ENCODE measurements at regions not wholly inside any gene's neighbourhood (a gene's known extent, or its start where the extent isn't known, plus 50 kb on each side); places are given as distances from the start of the nearest gene placed in this dataset.
"Not testable (repeated sequence)": the region's sequence is repeated elsewhere in the genome, so short reads cannot be mapped to it uniquely, and the experiment has no call there.

- Mint-ChIP-seq H3K27me3 (ENCODE audit: insufficient read depth) (peaks cover 2% of the 10 kb centered on the region), H3K9me3 (no peaks in the 10 kb centered on the region), H3K4me1 (ENCODE audit: low read depth) (no peaks in the 10 kb centered on the region), H3K36me3 (ENCODE audit: low read depth) (no peaks in the 10 kb centered on the region), H3K4me3 (no peak overlapping the region), H3K27ac (no peak overlapping the region)
- DNase-seq (ENCODE audit: low spot score), result no peak
- intact Hi-C loops (cut with micrococcal nuclease), result no loop called here
Observed at GRCh38 chr2:122080316-122080715, 324.9 kb downstream of the TSN start.

GRCh38 chr2:122080871-122081270 is 325.4 kb downstream of the TSN start:
- intact Hi-C loops (cut with micrococcal nuclease), result no loop called here
- no peak for DNase-seq (ENCODE audit: low spot score)
- Mint-ChIP-seq H3K27me3 (ENCODE audit: insufficient read depth) (peaks cover 2% of the 10 kb centered on the region), H3K27ac (no peak overlapping the region), H3K4me1 (ENCODE audit: low read depth) (no peaks in the 10 kb centered on the region), H3K9me3 (no peaks in the 10 kb centered on the region), H3K4me3 (no peak overlapping the region), H3K36me3 (ENCODE audit: low read depth) (no peaks in the 10 kb centered on the region)

- no peak overlapping the region for H3K27ac Mint-ChIP-seq
- no peak for DNase-seq (ENCODE audit: low spot score)
- H3K36me3 Mint-ChIP-seq (ENCODE audit: low read depth), result no peaks in the 10 kb centered on the region
- H3K9me3 Mint-ChIP-seq, result no peaks in the 10 kb centered on the region
- H3K27me3 Mint-ChIP-seq (ENCODE audit: insufficient read depth), result peaks cover 2% of the 10 kb centered on the region
- no peak overlapping the region for H3K4me3 Mint-ChIP-seq
- no peaks in the 10 kb centered on the region for H3K4me1 Mint-ChIP-seq (ENCODE audit: low read depth)
- intact Hi-C loops (cut with micrococcal nuclease), result no loop called here
Observed at GRCh38 chr2:122081751-122082150, 326.3 kb downstream of the TSN start.

GRCh38 chr2:122083256-122084048 is 328.0 kb downstream of the TSN start:
- no peak overlapping the region for H3K4me3 Mint-ChIP-seq
- H3K4me1 Mint-ChIP-seq (ENCODE audit: low read depth), result no peaks in the 10 kb centered on the region
- H3K27me3 Mint-ChIP-seq (ENCODE audit: insufficient read depth), result peaks cover 2% of the 10 kb centered on the region
- no peak for DNase-seq (ENCODE audit: low spot score)
- intact Hi-C loops (cut with micrococcal nuclease), result no loop called here
- no peaks in the 10 kb centered on the region for H3K36me3 Mint-ChIP-seq (ENCODE audit: low read depth)
- no peak overlapping the region for H3K27ac Mint-ChIP-seq
- H3K9me3 Mint-ChIP-seq, result no peaks in the 10 kb centered on the region

- H3K4me1 Mint-ChIP-seq (ENCODE audit: low read depth); H3K36me3 Mint-ChIP-seq (ENCODE audit: low read depth); H3K27ac Mint-ChIP-seq; H3K4me3 Mint-ChIP-seq; H3K9me3 Mint-ChIP-seq; H3K27me3 Mint-ChIP-seq (ENCODE audit: insufficient read depth); DNase-seq (ENCODE audit: low spot score); intact Hi-C loops (cut with micrococcal nuclease): not testable (repeated sequence)
Observed at GRCh38 chr2:122085672-122086071, 330.2 kb downstream of the TSN start.

GRCh38 chr2:122094557-122094956 is 339.1 kb downstream of the TSN start:
- Mint-ChIP-seq H3K36me3 (ENCODE audit: low read depth) (no peaks in the 10 kb centered on the region), H3K9me3 (no peaks in the 10 kb centered on the region), H3K4me3 (no peak overlapping the region), H3K4me1 (ENCODE audit: low read depth) (no peaks in the 10 kb centered on the region), H3K27me3 (ENCODE audit: insufficient read depth) (no peaks in the 10 kb centered on the region), H3K27ac (no peak overlapping the region)
- intact Hi-C loops (cut with micrococcal nuclease), result no loop called here
- DNase-seq (ENCODE audit: low spot score), result no peak

- DNase-seq (ENCODE audit: low spot score), result no peak
- intact Hi-C loops (cut with micrococcal nuclease), result no loop called here
- no peaks in the 10 kb centered on the region for H3K27me3 Mint-ChIP-seq (ENCODE audit: insufficient read depth)
- H3K4me3 Mint-ChIP-seq, result no peak overlapping the region
- no peak overlapping the region for H3K27ac Mint-ChIP-seq
- no peaks in the 10 kb centered on the region for H3K9me3 Mint-ChIP-seq
- H3K4me1 Mint-ChIP-seq (ENCODE audit: low read depth), result no peaks in the 10 kb centered on the region
- H3K36me3 Mint-ChIP-seq (ENCODE audit: low read depth), result no peaks in the 10 kb centered on the region
Observed at GRCh38 chr2:122096761-122097160, 341.3 kb downstream of the TSN start.

- no peaks in the 10 kb centered on the region for H3K9me3 Mint-ChIP-seq
- no peaks in the 10 kb centered on the region for H3K4me1 Mint-ChIP-seq (ENCODE audit: low read depth)
- intact Hi-C loops (cut with micrococcal nuclease), result no loop called here
- H3K27me3 Mint-ChIP-seq (ENCODE audit: insufficient read depth), result no peaks in the 10 kb centered on the region
- H3K27ac Mint-ChIP-seq, result no peak overlapping the region
- DNase-seq (ENCODE audit: low spot score), result no peak
- H3K36me3 Mint-ChIP-seq (ENCODE audit: low read depth), result no peaks in the 10 kb centered on the region
- no peak overlapping the region for H3K4me3 Mint-ChIP-seq
Observed at GRCh38 chr2:122098306-122098705, 342.9 kb downstream of the TSN start.

GRCh38 chr2:122100346-122100745 is 344.9 kb downstream of the TSN start:
- intact Hi-C loops (cut with micrococcal nuclease), result no loop called here
- Mint-ChIP-seq H3K9me3 (no peaks in the 10 kb centered on the region), H3K27me3 (ENCODE audit: insufficient read depth) (no peaks in the 10 kb centered on the region), H3K36me3 (ENCODE audit: low read depth) (no peaks in the 10 kb centered on the region), H3K4me3 (no peak overlapping the region), H3K27ac (no peak overlapping the region), H3K4me1 (ENCODE audit: low read depth) (no peaks in the 10 kb centered on the region)
- no peak for DNase-seq (ENCODE audit: low spot score)

GRCh38 chr2:122100756-122101155 is 345.3 kb downstream of the TSN start:
- H3K9me3 Mint-ChIP-seq, result no peaks in the 10 kb centered on the region
- H3K27me3 Mint-ChIP-seq (ENCODE audit: insufficient read depth), result no peaks in the 10 kb centered on the region
- no peak overlapping the region for H3K4me3 Mint-ChIP-seq
- H3K4me1 Mint-ChIP-seq (ENCODE audit: low read depth), result no peaks in the 10 kb centered on the region
- intact Hi-C loops (cut with micrococcal nuclease), result no loop called here
- no peak for DNase-seq (ENCODE audit: low spot score)
- H3K36me3 Mint-ChIP-seq (ENCODE audit: low read depth), result no peaks in the 10 kb centered on the region
- no peak overlapping the region for H3K27ac Mint-ChIP-seq

- no peaks in the 10 kb centered on the region for H3K27me3 Mint-ChIP-seq (ENCODE audit: insufficient read depth)
- H3K4me3 Mint-ChIP-seq, result no peak overlapping the region
- H3K4me1 Mint-ChIP-seq (ENCODE audit: low read depth), result no peaks in the 10 kb centered on the region
- H3K36me3 Mint-ChIP-seq (ENCODE audit: low read depth), result no peaks in the 10 kb centered on the region
- DNase-seq (ENCODE audit: low spot score), result no peak
- intact Hi-C loops (cut with micrococcal nuclease), result no loop called here
- no peaks in the 10 kb centered on the region for H3K9me3 Mint-ChIP-seq
- no peak overlapping the region for H3K27ac Mint-ChIP-seq
Observed at GRCh38 chr2:122101319-122101718, 345.9 kb downstream of the TSN start.

- Mint-ChIP-seq H3K36me3 (ENCODE audit: low read depth) (no peaks in the 10 kb centered on the region), H3K4me1 (ENCODE audit: low read depth) (no peaks in the 10 kb centered on the region), H3K4me3 (no peak overlapping the region), H3K27me3 (ENCODE audit: insufficient read depth) (no peaks in the 10 kb centered on the region), H3K27ac (no peak overlapping the region), H3K9me3 (no peaks in the 10 kb centered on the region)
- DNase-seq (ENCODE audit: low spot score), result no peak
- intact Hi-C loops (cut with micrococcal nuclease), result no loop called here
Observed at GRCh38 chr2:122105171-122105876, 349.9 kb downstream of the TSN start.

GRCh38 chr2:122105877-122106206 is 350.4 kb downstream of the TSN start:
- intact Hi-C loops (cut with micrococcal nuclease), result no loop called here
- Mint-ChIP-seq H3K36me3 (ENCODE audit: low read depth) (no peaks in the 10 kb centered on the region), H3K4me1 (ENCODE audit: low read depth) (no peaks in the 10 kb centered on the region), H3K9me3 (no peaks in the 10 kb centered on the region), H3K27ac (no peak overlapping the region), H3K27me3 (ENCODE audit: insufficient read depth) (no peaks in the 10 kb centered on the region), H3K4me3 (no peak overlapping the region)
- DNase-seq (ENCODE audit: low spot score), result no peak
